ENCODE measurements at regions not wholly inside any gene's neighbourhood (a gene's known extent, or its start where the extent isn't known, plus 50 kb on each side); places are given as distances from the start of the nearest gene placed in this dataset.

GRCh38 chr5:141746395-141746794, 64.4 kb upstream of the ARAP3 start:
- TF ChIP-seq CTCF (conservative IDR thresholded peaks at IDR 0.05 in 1 of 2, IDR thresholded peaks at IDR 0.05 in 1 of 2; ENCODE audit: low read depth in 1 of 2, low read length in 2 of 2) (no peak), EZH2 (IDR thresholded peaks at IDR 0.05; ENCODE audit: low read length, missing control alignments) (no peak)

Measured in fibroblast of lung (primary cell).